DMS53 (cell line): ENCODE measurements at regions not wholly inside any gene's neighbourhood (a gene's known extent, or its start where the extent isn't known, plus 50 kb on each side); places are given as distances from the start of the nearest gene placed in this dataset.

ENCODE experiments used
- DNase-seq: peaks from one replicate; lab custom pipeline; 2025; lab: John Stamatoyannopoulos, UW

GRCh38 chr16:49216593-49216992, 65.0 kb downstream of the CBLN1 start:
- DNase-seq: no peak

- no peak for DNase-seq
Measured at GRCh38 chr16:49213594-49213993, 68.0 kb downstream of the CBLN1 start.

GRCh38 chr16:49204191-49204590, 77.4 kb downstream of the CBLN1 start:
- no peak for DNase-seq

GRCh38 chr16:49203361-49203760, 78.3 kb downstream of the CBLN1 start:
- DNase-seq: no peak

- no peak for DNase-seq
Measured at GRCh38 chr16:49201118-49201517, 80.5 kb downstream of the CBLN1 start.

GRCh38 chr16:49200223-49200820, 81.3 kb downstream of the CBLN1 start:
- DNase-seq: no peak

GRCh38 chr16:49195237-49195548, 86.4 kb downstream of the CBLN1 start:
- DNase-seq: no peak

- no peak for DNase-seq
Measured at GRCh38 chr16:49194537-49195236, 87.0 kb downstream of the CBLN1 start.

GRCh38 chr16:49193596-49193995, 88.0 kb downstream of the CBLN1 start:
- DNase-seq: no peak

- no peak for DNase-seq
Measured at GRCh38 chr16:49189286-49189685, 92.4 kb downstream of the CBLN1 start.

- DNase-seq: peak; percentile 28
Measured at GRCh38 chr16:49183911-49184310, 97.7 kb downstream of the CBLN1 start.

- no peak for DNase-seq
Measured at GRCh38 chr16:49181791-49182518, 99.7 kb downstream of the CBLN1 start.

- no peak for DNase-seq
Measured at GRCh38 chr16:49179714-49180330, 101.8 kb downstream of the CBLN1 start.

- no peak for DNase-seq
Measured at GRCh38 chr16:49168126-49168525, 113.5 kb downstream of the CBLN1 start.

- no peak for DNase-seq
Measured at GRCh38 chr16:49165025-49165424, 116.6 kb downstream of the CBLN1 start.

GRCh38 chr16:49161191-49161590, 120.4 kb downstream of the CBLN1 start:
- no peak for DNase-seq

- DNase-seq: peak; percentile 29
Measured at GRCh38 chr16:49158029-49158642, 123.5 kb downstream of the CBLN1 start.

GRCh38 chr16:49150341-49150740, 131.3 kb downstream of the CBLN1 start:
- DNase-seq: no peak

- no peak for DNase-seq
Measured at GRCh38 chr16:49148410-49148809, 133.2 kb downstream of the CBLN1 start.

- no peak for DNase-seq
Measured at GRCh38 chr16:49140618-49141017, 141.0 kb downstream of the CBLN1 start.

- DNase-seq: no peak
Measured at GRCh38 chr16:49130397-49130796, 151.2 kb downstream of the CBLN1 start.

- no peak for DNase-seq
Measured at GRCh38 chr16:49129935-49130334, 151.7 kb downstream of the CBLN1 start.

GRCh38 chr16:49128740-49129139, 152.9 kb downstream of the CBLN1 start:
- DNase-seq: no peak
